ENCODE measurements at regions not wholly inside any gene's neighbourhood (a gene's known extent, or its start where the extent isn't known, plus 50 kb on each side); places are given as distances from the start of the nearest gene placed in this dataset.

- TF ChIP-seq ZNF331 (CRISPR knock-in tag; IDR thresholded peaks at IDR 0.05) (peak; percentile 47; the same call in 1 of the 2 replicates), ZFYVE20 (CRISPR knock-in tag; IDR thresholded peaks at IDR 0.05; ENCODE audit: borderline replicate concordance, low read depth) (no peak), ZNF772 (CRISPR knock-in tag; IDR thresholded peaks at IDR 0.05) (0 out of 2 replicates have a peak, but pooled peaks have one; percentile 32), YY1 (IDR thresholded peaks at IDR 0.05; ENCODE audit: insufficient read depth, insufficient replicate concordance, low read depth, low read length) (peak; percentile 47), ZGPAT (CRISPR knock-in tag; IDR thresholded peaks at IDR 0.05) (no peak), RXRA (CRISPR knock-in tag; IDR thresholded peaks at IDR 0.05) (peak; percentile 83), ZNF207 (IDR thresholded peaks at IDR 0.05; ENCODE audit: borderline replicate concordance) (no peak), REL (CRISPR knock-in tag; conservative IDR thresholded peaks at IDR 0.05) (no peak), MED1 (CRISPR knock-in tag; IDR thresholded peaks at IDR 0.05) (peak; percentile 80), ZNF644 (CRISPR knock-in tag; IDR thresholded peaks at IDR 0.05; ENCODE audit: low read depth) (peak; percentile 98), ETV5 (CRISPR knock-in tag; IDR thresholded peaks at IDR 0.05; ENCODE audit: borderline replicate concordance) (peak; percentile 37), ZNF296 (CRISPR knock-in tag; conservative IDR thresholded peaks at IDR 0.05) (no peak), HOXA3 (CRISPR knock-in tag; IDR thresholded peaks at IDR 0.05) (peak; percentile 55; the same call in 1 of the 2 replicates), ZBTB7B (CRISPR knock-in tag; IDR thresholded peaks at IDR 0.05) (peak; percentile 70; the same call in 1 of the 2 replicates), JUN (CRISPR knock-in tag; IDR thresholded peaks at IDR 0.05) (no peak), ARID5B (CRISPR knock-in tag; IDR thresholded peaks at IDR 0.05) (peak; percentile 24; the same call in 1 of the 2 replicates), GFI1 (CRISPR knock-in tag; IDR thresholded peaks at IDR 0.05; ENCODE audit: borderline replicate concordance) (peak; percentile 31; the same call in 1 of the 2 replicates)
- TF ChIP-seq, protein P1, sequence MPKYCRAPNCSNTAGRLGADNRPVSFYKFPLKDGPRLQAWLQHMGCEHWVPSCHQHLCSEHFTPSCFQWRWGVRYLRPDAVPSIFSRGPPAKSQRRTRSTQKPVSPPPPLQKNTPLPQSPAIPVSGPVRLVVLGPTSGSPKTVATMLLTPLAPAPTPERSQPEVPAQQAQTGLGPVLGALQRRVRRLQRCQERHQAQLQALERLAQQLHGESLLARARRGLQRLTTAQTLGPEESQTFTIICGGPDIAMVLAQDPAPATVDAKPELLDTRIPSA (CRISPR knock-in tag; IDR thresholded peaks at IDR 0.05; ENCODE audit: borderline replicate concordance) = no peak
- TF ChIP-seq, protein P2, sequence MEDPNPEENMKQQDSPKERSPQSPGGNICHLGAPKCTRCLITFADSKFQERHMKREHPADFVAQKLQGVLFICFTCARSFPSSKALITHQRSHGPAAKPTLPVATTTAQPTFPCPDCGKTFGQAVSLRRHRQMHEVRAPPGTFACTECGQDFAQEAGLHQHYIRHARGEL (CRISPR knock-in tag; IDR thresholded peaks at IDR 0.05) = no peak
- TF ChIP-seq, protein P3, sequence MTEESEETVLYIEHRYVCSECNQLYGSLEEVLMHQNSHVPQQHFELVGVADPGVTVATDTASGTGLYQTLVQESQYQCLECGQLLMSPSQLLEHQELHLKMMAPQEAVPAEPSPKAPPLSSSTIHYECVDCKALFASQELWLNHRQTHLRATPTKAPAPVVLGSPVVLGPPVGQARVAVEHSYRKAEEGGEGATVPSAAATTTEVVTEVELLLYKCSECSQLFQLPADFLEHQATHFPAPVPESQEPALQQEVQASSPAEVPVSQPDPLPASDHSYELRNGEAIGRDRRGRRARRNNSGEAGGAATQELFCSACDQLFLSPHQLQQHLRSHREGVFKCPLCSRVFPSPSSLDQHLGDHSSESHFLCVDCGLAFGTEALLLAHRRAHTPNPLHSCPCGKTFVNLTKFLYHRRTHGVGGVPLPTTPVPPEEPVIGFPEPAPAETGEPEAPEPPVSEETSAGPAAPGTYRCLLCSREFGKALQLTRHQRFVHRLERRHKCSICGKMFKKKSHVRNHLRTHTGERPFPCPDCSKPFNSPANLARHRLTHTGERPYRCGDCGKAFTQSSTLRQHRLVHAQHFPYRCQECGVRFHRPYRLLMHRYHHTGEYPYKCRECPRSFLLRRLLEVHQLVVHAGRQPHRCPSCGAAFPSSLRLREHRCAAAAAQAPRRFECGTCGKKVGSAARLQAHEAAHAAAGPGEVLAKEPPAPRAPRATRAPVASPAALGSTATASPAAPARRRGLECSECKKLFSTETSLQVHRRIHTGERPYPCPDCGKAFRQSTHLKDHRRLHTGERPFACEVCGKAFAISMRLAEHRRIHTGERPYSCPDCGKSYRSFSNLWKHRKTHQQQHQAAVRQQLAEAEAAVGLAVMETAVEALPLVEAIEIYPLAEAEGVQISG (CRISPR knock-in tag; IDR thresholded peaks at IDR 0.05) = 0 out of 2 replicates have a peak, but pooled peaks have one; percentile 25
- TF ChIP-seq, protein P4, sequence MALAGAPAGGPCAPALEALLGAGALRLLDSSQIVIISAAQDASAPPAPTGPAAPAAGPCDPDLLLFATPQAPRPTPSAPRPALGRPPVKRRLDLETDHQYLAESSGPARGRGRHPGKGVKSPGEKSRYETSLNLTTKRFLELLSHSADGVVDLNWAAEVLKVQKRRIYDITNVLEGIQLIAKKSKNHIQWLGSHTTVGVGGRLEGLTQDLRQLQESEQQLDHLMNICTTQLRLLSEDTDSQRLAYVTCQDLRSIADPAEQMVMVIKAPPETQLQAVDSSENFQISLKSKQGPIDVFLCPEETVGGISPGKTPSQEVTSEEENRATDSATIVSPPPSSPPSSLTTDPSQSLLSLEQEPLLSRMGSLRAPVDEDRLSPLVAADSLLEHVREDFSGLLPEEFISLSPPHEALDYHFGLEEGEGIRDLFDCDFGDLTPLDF (CRISPR knock-in tag; IDR thresholded peaks at IDR 0.05) = no peak
Measured at GRCh38 chr4:38415682-38416081, 248.3 kb upstream of the KLF3 start (continued).
